Right kidney (tissue), 1 donor: ENCODE measurements at regions not wholly inside any gene's neighbourhood (a gene's known extent, or its start where the extent isn't known, plus 50 kb on each side); places are given as distances from the start of the nearest gene placed in this dataset.

ENCODE experiments used
- DNase-seq: peaks from one replicate; pipeline ENCODE4 v3.0.0-alpha.2; 2016

- no peak for DNase-seq
Measured at GRCh38 chr9:129258823-129259301, 80.8 kb upstream of the IER5L start.

- DNase-seq: peak; percentile 60
Measured at GRCh38 chr9:129258124-129258822, 80.2 kb upstream of the IER5L start.

DNA sequence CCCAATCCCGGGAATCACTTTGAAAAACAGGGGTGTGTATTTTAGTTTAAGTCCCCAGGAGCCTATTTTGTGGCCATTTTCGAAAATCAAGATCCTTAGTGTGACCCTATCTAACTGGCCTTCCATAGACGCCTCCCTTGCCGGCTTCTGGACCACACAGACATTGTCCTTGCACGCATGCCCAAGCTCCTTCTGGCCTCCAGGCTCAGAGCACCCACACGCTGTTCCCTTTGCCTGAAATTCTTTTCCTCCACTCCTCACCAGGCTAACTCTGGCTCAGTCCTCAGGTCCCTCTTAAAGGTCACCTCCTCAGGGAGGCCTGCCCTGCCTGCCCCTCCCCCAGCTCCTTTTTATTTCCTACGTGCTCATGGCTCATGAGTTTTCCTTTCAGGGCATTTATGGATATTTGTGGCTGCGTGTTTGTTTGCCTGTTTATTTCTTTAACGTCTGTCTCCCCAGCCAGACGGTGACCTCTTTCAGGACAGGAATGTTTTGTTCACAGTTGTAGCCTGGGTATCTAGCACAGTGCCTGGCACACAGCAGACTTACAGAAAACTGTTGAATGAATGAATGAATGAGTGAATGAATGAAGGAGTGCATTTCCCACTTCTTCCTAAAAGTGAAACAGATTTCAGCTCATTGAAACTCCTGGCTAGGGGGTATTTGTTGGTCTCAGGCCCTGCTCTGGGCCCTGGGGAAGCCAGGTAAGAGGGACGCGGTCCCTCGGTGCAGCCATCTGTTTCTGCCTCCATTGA lies 79.1 kb upstream of the IER5L start:
- no peak for DNase-seq

GRCh38 chr9:129254566-129255287 lies 76.7 kb upstream of the IER5L start:
- no peak for DNase-seq

DNA sequence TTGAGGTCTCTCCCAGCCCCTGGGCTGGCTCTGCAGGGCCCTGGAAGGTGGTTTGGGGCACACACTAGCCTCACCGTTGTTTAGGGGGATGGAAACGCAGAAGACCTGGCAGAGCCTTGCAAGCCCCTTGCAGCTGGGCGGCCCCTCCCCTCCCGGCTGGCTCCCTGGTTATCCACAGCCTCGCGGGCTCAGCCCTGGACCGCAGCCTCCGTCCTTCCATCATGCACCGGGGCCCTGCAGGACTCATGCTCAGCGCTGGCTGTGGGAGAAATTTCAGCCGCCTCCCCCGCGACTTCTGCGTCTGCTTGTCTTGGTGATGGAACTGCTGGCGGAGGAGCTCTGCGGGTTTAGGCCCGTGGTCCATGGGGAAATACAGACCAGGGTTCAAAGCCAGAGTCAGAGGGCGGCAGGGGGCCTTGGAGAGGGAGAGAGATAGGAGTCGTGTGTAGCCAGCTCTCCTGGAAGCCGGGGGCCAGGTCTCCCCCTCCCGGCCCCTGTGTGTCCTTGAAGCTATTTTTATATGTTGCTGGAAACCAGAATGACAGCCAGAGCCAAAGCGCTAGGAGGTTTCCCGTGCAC lies 75.8 kb upstream of the IER5L start:
- peak; percentile 66 for DNase-seq

GRCh38 chr9:129252937-129253802 lies 75.1 kb upstream of the IER5L start:
- DNase-seq: no peak

GRCh38 chr9:129250786-129251185 lies 72.7 kb upstream of the IER5L start:
- DNase-seq: no peak

- no peak for DNase-seq
Measured at GRCh38 chr9:129247285-129248153, 69.5 kb upstream of the IER5L start.

GRCh38 chr9:129245276-129245675 lies 67.2 kb upstream of the IER5L start:
- no peak for DNase-seq

- DNase-seq: no peak
Measured at GRCh38 chr9:129242971-129243561, 65.0 kb upstream of the IER5L start.

- DNase-seq: no peak
Measured at GRCh38 chr9:129242191-129242941, 64.3 kb upstream of the IER5L start.

DNA sequence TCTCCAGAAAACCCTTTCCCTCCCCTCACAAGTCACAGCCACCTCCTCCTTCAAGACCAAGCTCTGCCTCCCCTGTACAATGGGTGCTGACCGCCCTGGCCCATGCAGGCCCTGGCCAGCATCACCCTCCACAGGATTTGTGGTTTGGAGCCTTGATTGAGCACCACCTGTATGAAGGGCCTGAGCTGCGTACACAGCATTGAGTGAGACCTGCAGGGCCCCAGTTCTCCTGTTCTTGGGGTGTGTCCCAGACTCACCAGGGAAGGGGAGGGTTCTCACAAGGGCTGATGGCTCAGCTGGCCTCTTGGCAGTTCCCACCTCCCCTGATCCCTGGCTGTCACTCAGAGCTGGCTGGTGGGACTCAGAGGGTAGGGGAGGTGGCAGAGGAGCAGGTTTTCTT lies 63.7 kb upstream of the IER5L start:
- DNase-seq: no peak

- no peak for DNase-seq
Measured at GRCh38 chr9:129240581-129241211, 62.6 kb upstream of the IER5L start.

DNA sequence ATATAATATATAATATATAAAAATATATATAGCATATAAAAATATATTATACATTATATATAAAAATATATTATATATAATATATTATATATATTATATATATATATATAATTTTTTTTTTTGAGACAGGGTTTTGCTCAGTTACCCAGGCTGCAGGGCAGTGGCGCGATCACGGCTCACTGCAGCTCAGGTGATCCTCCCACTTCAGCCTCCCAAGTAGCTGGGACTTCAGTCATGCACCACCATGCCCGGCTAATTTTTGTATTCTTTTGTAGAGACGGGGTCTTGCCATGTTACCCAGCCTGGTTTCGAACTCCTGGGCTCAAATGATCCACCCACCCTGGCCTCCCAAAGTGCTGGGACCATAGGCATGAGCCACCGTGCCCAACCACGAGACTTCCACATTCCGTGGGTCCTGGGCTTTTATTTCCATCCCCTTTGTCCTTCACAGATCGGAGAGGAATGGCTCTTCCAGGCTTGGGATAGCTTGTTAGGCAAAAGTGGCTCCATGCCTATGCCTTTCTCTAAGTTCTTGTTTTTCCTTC lies 62.0 kb upstream of the IER5L start:
- DNase-seq: no peak

DNA sequence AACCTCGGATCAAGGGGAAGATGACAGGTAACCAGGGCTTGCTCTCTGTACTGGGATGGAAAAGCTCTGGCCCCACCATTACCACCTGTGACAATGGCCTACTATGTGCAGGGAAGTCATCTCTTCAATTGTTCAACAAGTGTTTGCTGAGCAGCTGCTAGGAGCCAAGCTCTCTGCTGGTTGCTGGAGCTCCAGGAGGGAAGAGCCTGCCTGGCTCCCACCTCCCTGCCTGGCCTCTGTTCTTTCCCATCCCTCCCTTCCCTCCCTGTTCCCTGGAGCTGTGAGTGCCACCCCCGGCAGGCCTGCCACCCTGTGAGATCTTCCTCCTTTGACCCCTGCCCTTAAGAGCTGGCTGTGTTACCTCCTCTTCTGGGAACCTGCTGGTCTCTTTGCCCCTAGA lies 59.7 kb upstream of the IER5L start:
- DNase-seq: no peak

GRCh38 chr9:129237164-129237611 lies 59.1 kb upstream of the IER5L start:
- DNase-seq: no peak

DNA sequence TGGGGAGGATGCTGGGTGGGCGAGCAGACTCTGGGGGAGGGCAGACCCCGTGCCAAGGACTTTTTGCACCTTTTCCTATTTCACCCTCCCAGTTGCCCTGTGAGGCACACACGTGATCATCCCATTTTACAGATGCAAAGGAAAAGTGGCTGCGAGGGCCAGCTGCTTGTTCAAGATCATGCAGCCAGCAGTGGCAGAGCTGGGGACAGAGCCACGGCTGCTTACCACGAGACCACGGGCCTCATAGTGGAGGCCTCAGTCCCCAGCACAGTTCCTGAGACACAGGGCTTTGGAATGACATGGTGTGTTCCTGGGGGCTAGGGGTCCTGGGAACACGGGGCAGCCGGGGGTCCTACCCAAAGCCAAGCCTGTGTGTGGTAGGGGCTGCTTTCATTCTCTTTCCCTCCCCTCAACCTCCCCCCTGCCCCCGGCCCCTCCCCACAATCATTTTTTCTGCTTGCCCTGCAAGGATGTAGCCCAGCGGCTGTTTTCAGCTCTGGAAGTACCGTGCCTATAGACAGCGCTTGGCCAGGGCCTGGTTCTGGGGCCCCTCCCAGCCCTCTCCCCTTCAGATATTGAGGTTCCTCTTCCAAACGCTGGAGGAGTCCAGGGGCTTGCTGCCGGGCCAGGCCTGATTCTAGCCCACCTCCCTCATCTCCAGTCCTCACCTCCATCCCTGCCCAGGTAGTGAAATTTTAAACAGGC lies 58.5 kb upstream of the IER5L start:
- no peak for DNase-seq

GRCh38 chr9:129235931-129236331 lies 57.9 kb upstream of the IER5L start:
- DNase-seq: no peak
